K562 (cell line): ENCODE measurements at regions not wholly inside any gene's neighbourhood (a gene's known extent, or its start where the extent isn't known, plus 50 kb on each side); places are given as distances from the start of the nearest gene placed in this dataset.

Source experiments
- ATAC-seq: fragments of 200-7000 bp; cut with Tn5 transposase; 3 replicates; pipeline ENCODE4 v1.9.1; 2020; ENCODE audit warnings: moderate library complexity
- BruUV-seq: library from RNA; stranded (reverse); fragments of 400-500 nt; replicated peaks from 2 replicates; lab custom pipeline; 2021; lab: Mats Ljungman, UMichigan
- CTCF ChIA-PET: fragments of 300-600 bp; formaldehyde crosslinking; extraction: SDS; loops from one replicate; lab custom pipeline; 2021; ENCODE audit warnings: low intra/inter-chr PET ratio; lab: Yijun Ruan, JAX
- POLR2A ChIA-PET: fragments of 300-600, 350-650 bp; sonication (Branson Sonifier 250); formaldehyde crosslinking; extraction: SDS; loops from one replicate; lab custom pipeline; 2021; ENCODE audit warnings: antibody characterized with exemption, inconsistent platforms; lab: Yijun Ruan, JAX
- DNase-seq, 4 experiments: peaks; one replicate each; pipeline versions ENCODE4 v3.0.0 to v3.0.0-alpha.2; 2011 to 2018; ENCODE audit warnings: low spot score in 3 of 4, mixed read lengths in 3 of 4; ENCODE audit errors: extremely low read depth in 1 of 4
- FAIRE-seq: peaks from 2 replicates; lab custom pipeline; 2011; peaks lifted over from hg19 to GRCh38; lab: Jason Lieb, UNC
- H2AFZ ChIP-seq: 2 replicates; pipeline ENCODE4 v1.6.0; 2011; ENCODE audit warnings: low read depth, low read length, control low read depth, inconsistent platforms
- H3K27ac ChIP-seq: fragments of 200-600 bp; 3 replicates; pipeline ENCODE4 v1.8.0; 2011; ENCODE audit warnings: low read depth, mild to moderate bottlenecking, control low read depth, inconsistent platforms, low read length, moderate library complexity, mixed read lengths; ENCODE audit errors: extremely low read depth
- H3K27me3 ChIP-seq, 2 experiments: fragments of 300-600 bp in 1 of 2; 2 replicates in 1 of 2; 3 replicates in 1 of 2; pipeline versions ENCODE4 v1.6.0 to v1.8.0; 2011; ENCODE audit warnings: inconsistent platforms in 2 of 2, low read length in 2 of 2, mild to moderate bottlenecking in 1 of 2, mixed read lengths in 1 of 2, moderate library complexity in 1 of 2; ENCODE audit not compliant: control insufficient read depth in 2 of 2, insufficient read depth in 2 of 2
- H3K36me3 ChIP-seq: fragments of 300-600 bp; 3 replicates; pipeline ENCODE4 v1.8.0; 2011; ENCODE audit warnings: mild to moderate bottlenecking, low read length, inconsistent platforms; ENCODE audit not compliant: control insufficient read depth, insufficient read depth
- H3K4me1 ChIP-seq, 2 experiments: fragments of 200-600 bp in 1 of 2; replicated peaks in 1 of 2; 2 replicates in 1 of 2; 3 replicates in 1 of 2; pipeline versions ENCODE4 v1.5.1 to v1.8.0; 2011; ENCODE audit warnings: inconsistent platforms in 2 of 2, low read length in 2 of 2, mild to moderate bottlenecking in 1 of 2, mixed read lengths in 1 of 2, moderate library complexity in 1 of 2; ENCODE audit not compliant: control insufficient read depth in 2 of 2, insufficient read depth in 2 of 2
- H3K4me2 ChIP-seq: 2 replicates; pipeline ENCODE4 v1.6.1; 2011; ENCODE audit warnings: low read length, control low read depth, inconsistent platforms, mixed read lengths; ENCODE audit not compliant: insufficient read depth
- H3K4me3 ChIP-seq: fragments of 200-600 bp; sonication (generic), shearing (Covaris generic); 2 replicates; pipeline ENCODE4 v1.5.1; 2016; ENCODE audit warnings: control low read depth, inconsistent platforms
- H3K79me2 ChIP-seq: fragments of 200-600 bp; 3 replicates; pipeline ENCODE4 v1.8.0; 2011; ENCODE audit warnings: low read length, inconsistent platforms; ENCODE audit not compliant: control insufficient read depth, insufficient read depth
- H3K9ac ChIP-seq, 2 experiments: 2 replicates each; pipeline versions ENCODE4 v1.6.0 to v1.6.1; 2011; ENCODE audit warnings: low read depth in 2 of 2, low read length in 2 of 2, control low read depth in 1 of 2, inconsistent platforms in 1 of 2, mild to moderate bottlenecking in 1 of 2, mixed read lengths in 1 of 2; ENCODE audit not compliant: insufficient read depth in 1 of 2
- H3K9me1 ChIP-seq: one replicate; pipeline ENCODE4 v1.6.0; 2011; ENCODE audit warnings: inconsistent platforms, mild to moderate bottlenecking, low read length, moderate library complexity; ENCODE audit not compliant: control insufficient read depth, insufficient read depth
- H3K9me3 ChIP-seq: replicated peaks from 2 replicates; pipeline ENCODE4 v1.5.1; 2011; ENCODE audit warnings: low read depth, low read length, inconsistent platforms; ENCODE audit not compliant: control insufficient read depth, insufficient read depth
- H4K20me1 ChIP-seq: replicated peaks from 2 replicates; pipeline ENCODE4 v1.6.1; 2011; ENCODE audit warnings: low read length, inconsistent platforms, mixed read lengths; ENCODE audit not compliant: control insufficient read depth, insufficient read depth
- FOXA3 ChIP-seq, 2 experiments: fragments of 450-650 bp in 1 of 2; sonication (generic) in 1 of 2; formaldehyde crosslinking; IDR thresholded peaks in 1 of 2; conservative IDR thresholded peaks in 1 of 2; 2 replicates each; pipeline versions ENCODE4 v1.4.0 to v1.8.0; 2020 to 2022; ENCODE audit warnings: mild to moderate bottlenecking in 2 of 2, missing genetic modification reagents in 1 of 2
- HES1 ChIP-seq: fragments of 450-650 bp; IDR thresholded peaks from 2 replicates; pipeline ENCODE4 v1.6.1; 2016; ENCODE audit warnings: low read depth, mild to moderate bottlenecking, moderate library complexity
- MNT ChIP-seq, 2 experiments: fragments of 450-650 bp; conservative IDR thresholded peaks; 2 replicates each; pipeline ENCODE4 v1.6.1; 2017; ENCODE audit warnings: mild to moderate bottlenecking in 2 of 2, moderate library complexity in 2 of 2
- SUPT5H ChIP-seq: fragments of 450-650 bp; IDR thresholded peaks from 2 replicates; pipeline ENCODE4 v1.6.1; 2016
- TBL1XR1 ChIP-seq, 2 experiments: IDR thresholded peaks; 2 replicates each; pipeline ENCODE4 v1.6.1; 2012; ENCODE audit warnings: improper control_type of control experiment in 2 of 2, low read length in 2 of 2, mild to moderate bottlenecking in 1 of 2
- YBX1 ChIP-seq: fragments of 450-650 bp; IDR thresholded peaks from 2 replicates; pipeline ENCODE4 v1.7.1; 2016; ENCODE audit warnings: mild to moderate bottlenecking
- ZNF197 ChIP-seq: fragments of 200-800 bp; sonication (Bioruptor generic); IDR thresholded peaks from 2 replicates; pipeline ENCODE4 v1.6.1; 2016; ENCODE audit warnings: low read depth, missing genetic modification characterization, missing compliant biosample characterization
- ZNF354B ChIP-seq: fragments of 250-450 bp; sonication (Bioruptor Pico); IDR thresholded peaks from 2 replicates; pipeline ENCODE4 v1.4.0; 2020
- ZNF644 ChIP-seq: fragments of 200-800 bp; sonication (Bioruptor generic); IDR thresholded peaks from 2 replicates; pipeline ENCODE4 v1.6.1; 2016; ENCODE audit warnings: low read depth, missing genetic modification characterization, missing compliant biosample characterization
- WGBS: fragments of 100-300 bp; shearing (Covaris generic); methylation state at CpG from one replicate; pipeline ENCODE4 v1.1.6; 2016; ENCODE audit warnings: low coverage, mixed read lengths; ENCODE audit not compliant: insufficient coverage; ENCODE audit errors: missing lambda C conversion rate; 5-methylcytosine and 5-hydroxymethylcytosine counted together
- in situ Hi-C: fragments of 300-500 bp; cut with MboI; formaldehyde crosslinking; loops from 4 replicates; pipeline ENCODE4 v1.15.0; 2018; ENCODE audit warnings: inconsistent platforms, mixed read lengths
- intact Hi-C: fragments of 100-400 bp; cut with micrococcal nuclease; formaldehyde crosslinking; loops from 2 replicates; pipeline ENCODE4 v1.14.2; 2022
- TF ChIP-seq, protein P1 (sequence below): fragments of 450-650 bp; IDR thresholded peaks from 2 replicates; pipeline ENCODE4 v1.6.1; 2016
- TF ChIP-seq, protein P2 (sequence below): sonication (generic); formaldehyde crosslinking; IDR thresholded peaks from 2 replicates; pipeline ENCODE4 v1.8.1; 2023; ENCODE audit warnings: mild to moderate bottlenecking, missing genetic modification reagents
- TF ChIP-seq, protein P3 (sequence below), 2 experiments: fragments of 150-350 bp in 1 of 2; IDR thresholded peaks; 2 replicates each; pipeline ENCODE4 v1.6.1; 2012 to 2016; ENCODE audit warnings: low read depth in 2 of 2, low read length in 2 of 2, mild to moderate bottlenecking in 1 of 2, moderate library complexity in 1 of 2

GRCh38 chr13:33515146-33515545, 229.6 kb upstream of the STARD13 start:
- no TSS peak for BruUV-seq
- Histone ChIP-seq H3K36me3 (no peaks in the 10 kb centered on the region), H3K4me3 (no peak overlapping the region), H3K79me2 (no peaks in the 10 kb centered on the region), H3K27me3 (no peaks in the 10 kb centered on the region), H3K9me3 (no peaks in the 10 kb centered on the region), H2AFZ (no peak overlapping the region), H3K4me1 (no peaks in the 10 kb centered on the region), H4K20me1 (no peaks in the 10 kb centered on the region), H3K4me2 (no peak overlapping the region), H3K27ac (no peak overlapping the region), H3K9ac (no peak overlapping the region), H3K9me1 (no peaks in the 10 kb centered on the region)
- in situ Hi-C loops (no loop called here), intact Hi-C loops (no loop called here)
- 3% methylated on average over 3 of the region's 3 CpGs for WGBS
- POLR2A ChIA-PET, result no interaction called here
- DNase-seq (no peak), FAIRE-seq (no peak), ATAC-seq (no peak)
- CTCF ChIA-PET, result no interaction called here
- TF ChIP-seq MNT (conservative IDR thresholded peaks at IDR 0.05), result no peak
- no peak for TF ChIP-seq FOXA3 (CRISPR knock-in tag; conservative IDR thresholded peaks at IDR 0.05 in 1 of 2, IDR thresholded peaks at IDR 0.05 in 1 of 2)
- no peak for TF ChIP-seq ZNF644 (tag)
- TF ChIP-seq ZNF354B (CRISPR knock-in tag), result no peak
- TF ChIP-seq, protein P1, sequence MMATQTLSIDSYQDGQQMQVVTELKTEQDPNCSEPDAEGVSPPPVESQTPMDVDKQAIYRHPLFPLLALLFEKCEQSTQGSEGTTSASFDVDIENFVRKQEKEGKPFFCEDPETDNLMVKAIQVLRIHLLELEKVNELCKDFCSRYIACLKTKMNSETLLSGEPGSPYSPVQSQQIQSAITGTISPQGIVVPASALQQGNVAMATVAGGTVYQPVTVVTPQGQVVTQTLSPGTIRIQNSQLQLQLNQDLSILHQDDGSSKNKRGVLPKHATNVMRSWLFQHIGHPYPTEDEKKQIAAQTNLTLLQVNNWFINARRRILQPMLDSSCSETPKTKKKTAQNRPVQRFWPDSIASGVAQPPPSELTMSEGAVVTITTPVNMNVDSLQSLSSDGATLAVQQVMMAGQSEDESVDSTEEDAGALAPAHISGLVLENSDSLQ, result no peak
- TF ChIP-seq HES1, result no peak
- no peak for TF ChIP-seq ZNF197 (CRISPR knock-in tag)
- no peak for TF ChIP-seq YBX1
- TF ChIP-seq, protein P2, sequence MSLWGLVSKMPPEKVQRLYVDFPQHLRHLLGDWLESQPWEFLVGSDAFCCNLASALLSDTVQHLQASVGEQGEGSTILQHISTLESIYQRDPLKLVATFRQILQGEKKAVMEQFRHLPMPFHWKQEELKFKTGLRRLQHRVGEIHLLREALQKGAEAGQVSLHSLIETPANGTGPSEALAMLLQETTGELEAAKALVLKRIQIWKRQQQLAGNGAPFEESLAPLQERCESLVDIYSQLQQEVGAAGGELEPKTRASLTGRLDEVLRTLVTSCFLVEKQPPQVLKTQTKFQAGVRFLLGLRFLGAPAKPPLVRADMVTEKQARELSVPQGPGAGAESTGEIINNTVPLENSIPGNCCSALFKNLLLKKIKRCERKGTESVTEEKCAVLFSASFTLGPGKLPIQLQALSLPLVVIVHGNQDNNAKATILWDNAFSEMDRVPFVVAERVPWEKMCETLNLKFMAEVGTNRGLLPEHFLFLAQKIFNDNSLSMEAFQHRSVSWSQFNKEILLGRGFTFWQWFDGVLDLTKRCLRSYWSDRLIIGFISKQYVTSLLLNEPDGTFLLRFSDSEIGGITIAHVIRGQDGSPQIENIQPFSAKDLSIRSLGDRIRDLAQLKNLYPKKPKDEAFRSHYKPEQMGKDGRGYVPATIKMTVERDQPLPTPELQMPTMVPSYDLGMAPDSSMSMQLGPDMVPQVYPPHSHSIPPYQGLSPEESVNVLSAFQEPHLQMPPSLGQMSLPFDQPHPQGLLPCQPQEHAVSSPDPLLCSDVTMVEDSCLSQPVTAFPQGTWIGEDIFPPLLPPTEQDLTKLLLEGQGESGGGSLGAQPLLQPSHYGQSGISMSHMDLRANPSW (CRISPR knock-in tag), result no peak
- TF ChIP-seq, protein P3, sequence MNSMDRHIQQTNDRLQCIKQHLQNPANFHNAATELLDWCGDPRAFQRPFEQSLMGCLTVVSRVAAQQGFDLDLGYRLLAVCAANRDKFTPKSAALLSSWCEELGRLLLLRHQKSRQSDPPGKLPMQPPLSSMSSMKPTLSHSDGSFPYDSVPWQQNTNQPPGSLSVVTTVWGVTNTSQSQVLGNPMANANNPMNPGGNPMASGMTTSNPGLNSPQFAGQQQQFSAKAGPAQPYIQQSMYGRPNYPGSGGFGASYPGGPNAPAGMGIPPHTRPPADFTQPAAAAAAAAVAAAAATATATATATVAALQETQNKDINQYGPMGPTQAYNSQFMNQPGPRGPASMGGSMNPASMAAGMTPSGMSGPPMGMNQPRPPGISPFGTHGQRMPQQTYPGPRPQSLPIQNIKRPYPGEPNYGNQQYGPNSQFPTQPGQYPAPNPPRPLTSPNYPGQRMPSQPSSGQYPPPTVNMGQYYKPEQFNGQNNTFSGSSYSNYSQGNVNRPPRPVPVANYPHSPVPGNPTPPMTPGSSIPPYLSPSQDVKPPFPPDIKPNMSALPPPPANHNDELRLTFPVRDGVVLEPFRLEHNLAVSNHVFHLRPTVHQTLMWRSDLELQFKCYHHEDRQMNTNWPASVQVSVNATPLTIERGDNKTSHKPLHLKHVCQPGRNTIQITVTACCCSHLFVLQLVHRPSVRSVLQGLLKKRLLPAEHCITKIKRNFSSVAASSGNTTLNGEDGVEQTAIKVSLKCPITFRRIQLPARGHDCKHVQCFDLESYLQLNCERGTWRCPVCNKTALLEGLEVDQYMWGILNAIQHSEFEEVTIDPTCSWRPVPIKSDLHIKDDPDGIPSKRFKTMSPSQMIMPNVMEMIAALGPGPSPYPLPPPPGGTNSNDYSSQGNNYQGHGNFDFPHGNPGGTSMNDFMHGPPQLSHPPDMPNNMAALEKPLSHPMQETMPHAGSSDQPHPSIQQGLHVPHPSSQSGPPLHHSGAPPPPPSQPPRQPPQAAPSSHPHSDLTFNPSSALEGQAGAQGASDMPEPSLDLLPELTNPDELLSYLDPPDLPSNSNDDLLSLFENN (IDR thresholded peaks at IDR 0.05; ENCODE audit: low read depth in 2 of 2, low read length in 2 of 2), result no peak
- TF ChIP-seq SUPT5H, result no peak
- TF ChIP-seq TBL1XR1 (IDR thresholded peaks at IDR 0.05; ENCODE audit: low read length in 2 of 2), result no peak
